ENCODE measurements at regions not wholly inside any gene's neighbourhood (a gene's known extent, or its start where the extent isn't known, plus 50 kb on each side); places are given as distances from the start of the nearest gene placed in this dataset.

- no peak overlapping the region for H3K27ac ChIP-seq
These were observed 1176.7 kb upstream of the CDH9 start for GRCh38 chr5:28215091-28215490.

GRCh38 chr5:28214292-28214691 lies 1175.9 kb upstream of the CDH9 start:
- Histone ChIP-seq H3K27ac (no peak overlapping the region), H3K79me2 (ENCODE audit: insufficient read depth, low read depth) (no peaks in the 10 kb centered on the region), H3K4me1 (ENCODE audit: low read depth, poor library complexity, severe bottlenecking) (peaks cover 46% of the 10 kb centered on the region), H4K20me1 (ENCODE audit: insufficient read depth) (no peaks in the 10 kb centered on the region), H3K36me3 (ENCODE audit: insufficient read depth) (no peaks in the 10 kb centered on the region), H3K4me2 (no peak overlapping the region), H2AFZ (ENCODE audit: low read depth) (no peak overlapping the region), H3K9ac (no peak overlapping the region), H3K27me3 (ENCODE audit: insufficient read depth, low read depth) (no peaks in the 10 kb centered on the region), H3K4me3 (IDR thresholded peaks at IDR 0.05; ENCODE audit: insufficient read depth, low read depth, low read length) (no peak overlapping the region)
- no peak for TF ChIP-seq CTCF (conservative IDR thresholded peaks at IDR 0.05; ENCODE audit: low read depth, low read length)

More at GRCh38 chr5:28215091-28215490, 1176.7 kb upstream of the CDH9 start:
- H3K9ac ChIP-seq: no peak overlapping the region
- H3K79me2 ChIP-seq (ENCODE audit: insufficient read depth, low read depth): no peaks in the 10 kb centered on the region
- TF ChIP-seq CTCF (conservative IDR thresholded peaks at IDR 0.05; ENCODE audit: low read depth, low read length): no peak
- no peaks in the 10 kb centered on the region for H3K27me3 ChIP-seq (ENCODE audit: insufficient read depth, low read depth)
- no peaks in the 10 kb centered on the region for H3K36me3 ChIP-seq (ENCODE audit: insufficient read depth)
- no peaks in the 10 kb centered on the region for H4K20me1 ChIP-seq (ENCODE audit: insufficient read depth)
- H3K4me1 ChIP-seq (ENCODE audit: low read depth, poor library complexity, severe bottlenecking): peaks cover 54% of the 10 kb centered on the region
- no peak overlapping the region for H2AFZ ChIP-seq (ENCODE audit: low read depth)
- H3K4me3 ChIP-seq (IDR thresholded peaks at IDR 0.05; ENCODE audit: insufficient read depth, low read depth, low read length): no peak overlapping the region
- no peak overlapping the region for H3K4me2 ChIP-seq

- no peaks in the 10 kb centered on the region for H3K27me3 ChIP-seq (ENCODE audit: insufficient read depth, low read depth)
- H3K9ac ChIP-seq: no peak overlapping the region
- no peak overlapping the region for H3K4me3 ChIP-seq (IDR thresholded peaks at IDR 0.05; ENCODE audit: insufficient read depth, low read depth, low read length)
- no peaks in the 10 kb centered on the region for H4K20me1 ChIP-seq (ENCODE audit: insufficient read depth)
- no peaks in the 10 kb centered on the region for H3K79me2 ChIP-seq (ENCODE audit: insufficient read depth, low read depth)
- H2AFZ ChIP-seq (ENCODE audit: low read depth): no peak overlapping the region
- peaks cover 3% of the 10 kb centered on the region for H3K4me1 ChIP-seq (ENCODE audit: low read depth, poor library complexity, severe bottlenecking)
- H3K36me3 ChIP-seq (ENCODE audit: insufficient read depth): no peaks in the 10 kb centered on the region
- no peak for TF ChIP-seq CTCF (conservative IDR thresholded peaks at IDR 0.05; ENCODE audit: low read depth, low read length)
- no peak overlapping the region for H3K4me2 ChIP-seq
- no peak overlapping the region for H3K27ac ChIP-seq
These were observed 1170.0 kb upstream of the CDH9 start for GRCh38 chr5:28208356-28208755.

GRCh38 chr5:28190011-28190410 lies 1151.6 kb upstream of the CDH9 start:
- Histone ChIP-seq H3K4me3 (IDR thresholded peaks at IDR 0.05; ENCODE audit: insufficient read depth, low read depth, low read length) (no peak overlapping the region), H3K27me3 (ENCODE audit: insufficient read depth, low read depth) (no peaks in the 10 kb centered on the region), H2AFZ (ENCODE audit: low read depth) (no peak overlapping the region), H3K36me3 (ENCODE audit: insufficient read depth) (no peaks in the 10 kb centered on the region), H3K4me1 (ENCODE audit: low read depth, poor library complexity, severe bottlenecking) (no peaks in the 10 kb centered on the region), H4K20me1 (ENCODE audit: insufficient read depth) (no peaks in the 10 kb centered on the region), H3K9ac (no peak overlapping the region), H3K79me2 (ENCODE audit: insufficient read depth, low read depth) (no peaks in the 10 kb centered on the region), H3K27ac (no peak overlapping the region), H3K4me2 (no peak overlapping the region)
- TF ChIP-seq CTCF (conservative IDR thresholded peaks at IDR 0.05; ENCODE audit: low read depth, low read length): no peak
